Small intestine (tissue), 7 donors: ENCODE measurements at regions not wholly inside any gene's neighbourhood (a gene's known extent, or its start where the extent isn't known, plus 50 kb on each side); places are given as distances from the start of the nearest gene placed in this dataset.
"Not testable (repeated sequence)": the region's sequence is repeated elsewhere in the genome, so short reads cannot be mapped to it uniquely, and the experiment has no call there.

ENCODE experiments used
- DNase-seq, 2 donors: peaks; one replicate each; pipeline versions ENCODE4 v3.0.0 to v3.0.0-alpha.2; 2013
- FAIRE-seq: peaks from 2 replicates; lab custom pipeline; 2012; peaks lifted over from hg19 to GRCh38; lab: Jason Lieb, UNC
- H3K27ac ChIP-seq, 3 donors: one replicate each; pipeline ENCODE4 v1.5.1; 2013; ENCODE audit warnings: low read length in 2 of 3, mild to moderate bottlenecking in 2 of 3, control low read depth in 1 of 3, inconsistent platforms in 1 of 3, low read depth in 1 of 3, moderate library complexity in 1 of 3
- H3K27me3 ChIP-seq, 3 donors: one replicate each; pipeline ENCODE4 v1.6.1; 2013; ENCODE audit warnings: low read length in 3 of 3, inconsistent platforms in 1 of 3; ENCODE audit not compliant: control insufficient read depth in 3 of 3, insufficient read depth in 3 of 3
- H3K36me3 ChIP-seq, 3 donors: one replicate each; pipeline ENCODE4 v1.6.1; 2013; ENCODE audit warnings: low read length in 3 of 3, inconsistent platforms in 1 of 3, low read depth in 1 of 3, mild to moderate bottlenecking in 1 of 3, moderate library complexity in 1 of 3; ENCODE audit not compliant: control insufficient read depth in 3 of 3, insufficient read depth in 2 of 3
- H3K4me1 ChIP-seq, 3 donors: one replicate each; pipeline ENCODE4 v1.6.1; 2013; ENCODE audit warnings: low read length in 2 of 3, inconsistent platforms in 1 of 3, low read depth in 1 of 3, mild to moderate bottlenecking in 1 of 3, moderate library complexity in 1 of 3; ENCODE audit not compliant: control insufficient read depth in 3 of 3, insufficient read depth in 2 of 3
- H3K4me3 ChIP-seq, 3 donors: one replicate each; pipeline ENCODE4 v1.5.1; 2013; ENCODE audit warnings: low read length in 3 of 3, control low read depth in 1 of 3, inconsistent platforms in 1 of 3, low read depth in 1 of 3, mild to moderate bottlenecking in 1 of 3, moderate library complexity in 1 of 3
- H3K9me3 ChIP-seq, 2 donors: one replicate each; pipeline ENCODE4 v1.6.1; 2013; ENCODE audit warnings: low read depth in 1 of 2, low read length in 1 of 2; ENCODE audit not compliant: control insufficient read depth in 2 of 2, insufficient read depth in 1 of 2
- WGBS, 3 donors: extraction: QIAGEN DNeasy Blood & Tissue Kit; methylation state at CpG; one replicate each; pipeline ENCODE4 v1.1.7; 2013; 5-methylcytosine and 5-hydroxymethylcytosine counted together
- donor health status: healthy with polysubstance abuse.
- donor health status: control.
- donor health status: control.
- donor health status: Bipolar disorder and iron deficiency.
- donor health status: healthy.

GRCh38 chr16:8400683-8401082, 189.6 kb downstream of the TMEM114 start:
- H3K36me3 ChIP-seq, H3K4me3 ChIP-seq, H3K27me3 ChIP-seq, H3K27ac ChIP-seq, DNase-seq, FAIRE-seq, H3K4me1 ChIP-seq, H3K9me3 ChIP-seq: not testable (repeated sequence)
- 76 to 81% (median 80%) methylated on average over 6 of the region's 6 CpGs for WGBS, 3 donors

- no peak overlapping the region for H3K27ac ChIP-seq
- WGBS, 3 donors = 76 to 84% (median 78%) methylated on average over 2 of the region's 2 CpGs
- H3K9me3 ChIP-seq = no peaks in the 10 kb centered on the region
- FAIRE-seq = no peak
- H3K4me3 ChIP-seq = no peak overlapping the region
- no peaks in the 10 kb centered on the region for H3K27me3 ChIP-seq
- H3K4me1 ChIP-seq = peaks cover 0 to 7% (median 2%) of the 10 kb centered on the region in 3 donors
- no peak for DNase-seq
- no peaks in the 10 kb centered on the region for H3K36me3 ChIP-seq
Measured at GRCh38 chr16:8398548-8398947, 191.8 kb downstream of the TMEM114 start.

GRCh38 chr16:8397223-8397622, 193.1 kb downstream of the TMEM114 start:
- no peaks in the 10 kb centered on the region for H3K27me3 ChIP-seq
- no peak for FAIRE-seq
- 74 to 84% (median 83%) methylated on average over 5 of the region's 5 CpGs for WGBS, 3 donors
- no peaks in the 10 kb centered on the region for H3K9me3 ChIP-seq
- DNase-seq = no peak
- no peak overlapping the region for H3K27ac ChIP-seq
- no peaks in the 10 kb centered on the region for H3K36me3 ChIP-seq
- no peak overlapping the region for H3K4me3 ChIP-seq
- H3K4me1 ChIP-seq = no peaks in the 10 kb centered on the region

- no peak overlapping the region for H3K4me3 ChIP-seq
- H3K27me3 ChIP-seq = no peaks in the 10 kb centered on the region
- DNase-seq (no peak), FAIRE-seq (no peak)
- H3K4me1 ChIP-seq = no peaks in the 10 kb centered on the region
- H3K36me3 ChIP-seq = no peaks in the 10 kb centered on the region
- 51 to 78% (median 69%) methylated on average over 5 of the region's 5 CpGs for WGBS, 3 donors
- no peak overlapping the region for H3K27ac ChIP-seq
- H3K9me3 ChIP-seq = no peaks in the 10 kb centered on the region
Measured at GRCh38 chr16:8396463-8396862, 193.8 kb downstream of the TMEM114 start.

- Histone ChIP-seq H3K4me3 (no peak overlapping the region), H3K36me3 (no peaks in the 10 kb centered on the region), H3K4me1 (no peaks in the 10 kb centered on the region), H3K27ac (no peak overlapping the region), H3K9me3 (no peaks in the 10 kb centered on the region), H3K27me3 (no peaks in the 10 kb centered on the region)
- WGBS, 3 donors = 12 to 48% (median 17%) methylated on average over 3 of the region's 3 CpGs
- FAIRE-seq = no peak
- peak; percentile 72 to 73 for DNase-seq
Measured at GRCh38 chr16:8391257-8391656, 199.1 kb downstream of the TMEM114 start.

- FAIRE-seq (no peak), DNase-seq (no peak)
- no peak overlapping the region for H3K27ac ChIP-seq
- H3K36me3 ChIP-seq = no peaks in the 10 kb centered on the region
- no peaks in the 10 kb centered on the region for H3K27me3 ChIP-seq
- H3K4me3 ChIP-seq = no peak overlapping the region
- H3K4me1 ChIP-seq = no peaks in the 10 kb centered on the region
- no peaks in the 10 kb centered on the region for H3K9me3 ChIP-seq
- WGBS, 3 donors = 90 to 94% (median 91%) methylated on average over 3 of the region's 3 CpGs
Measured at GRCh38 chr16:8388684-8389083, 201.6 kb downstream of the TMEM114 start.

GRCh38 chr16:8381814-8382213, 208.5 kb downstream of the TMEM114 start:
- Histone ChIP-seq H3K9me3 (no peaks in the 10 kb centered on the region), H3K27ac (no peak overlapping the region), H3K4me1 (no peaks in the 10 kb centered on the region), H3K36me3 (no peaks in the 10 kb centered on the region), H3K27me3 (no peaks in the 10 kb centered on the region), H3K4me3 (no peak overlapping the region)
- WGBS, 3 donors = 89 to 96% (median 91%) methylated on average over 9 of the region's 9 CpGs
- FAIRE-seq = no peak
- no peak for DNase-seq

GRCh38 chr16:8380311-8380710, 210.0 kb downstream of the TMEM114 start:
- FAIRE-seq (no peak), DNase-seq (no peak)
- Histone ChIP-seq H3K27ac (no peak overlapping the region), H3K27me3 (no peaks in the 10 kb centered on the region), H3K4me1 (no peaks in the 10 kb centered on the region), H3K9me3 (no peaks in the 10 kb centered on the region), H3K4me3 (no peak overlapping the region), H3K36me3 (no peaks in the 10 kb centered on the region)
- 71 to 80% (median 76%) methylated on average over 6 of the region's 6 CpGs for WGBS, 3 donors

- Histone ChIP-seq H3K36me3 (no peaks in the 10 kb centered on the region), H3K27me3 (no peaks in the 10 kb centered on the region), H3K4me1 (no peaks in the 10 kb centered on the region), H3K9me3 (no peaks in the 10 kb centered on the region), H3K27ac (no peak overlapping the region), H3K4me3 (no peak overlapping the region)
- DNase-seq (no peak), FAIRE-seq (no peak)
- 79 to 87% (median 80%) methylated on average over 3 of the region's 3 CpGs for WGBS, 3 donors
Measured at GRCh38 chr16:8377864-8378263, 212.4 kb downstream of the TMEM114 start.
